ENCODE measurements at regions not wholly inside any gene's neighbourhood (a gene's known extent, or its start where the extent isn't known, plus 50 kb on each side); places are given as distances from the start of the nearest gene placed in this dataset.

GRCh38 chr4:107330916-107331315 is 294.8 kb upstream of the DKK2 start:
- TF ChIP-seq CTCF (IDR thresholded peaks at IDR 0.05) (no peak), EZH2 (IDR thresholded peaks at IDR 0.05; ENCODE audit: borderline replicate concordance, insufficient read depth, low read depth, low read length, poor library complexity, severe bottlenecking) (no peak)

All from B cell (primary cell).